ENCODE measurements at regions not wholly inside any gene's neighbourhood (a gene's known extent, or its start where the extent isn't known, plus 50 kb on each side); places are given as distances from the start of the nearest gene placed in this dataset.
"Not testable (repeated sequence)": the region's sequence is repeated elsewhere in the genome, so short reads cannot be mapped to it uniquely, and the experiment has no call there.

- DNase-seq = no peak
Measured at GRCh38 chr4:71081192-71081591, 87.7 kb downstream of the DCK start.

DNA sequence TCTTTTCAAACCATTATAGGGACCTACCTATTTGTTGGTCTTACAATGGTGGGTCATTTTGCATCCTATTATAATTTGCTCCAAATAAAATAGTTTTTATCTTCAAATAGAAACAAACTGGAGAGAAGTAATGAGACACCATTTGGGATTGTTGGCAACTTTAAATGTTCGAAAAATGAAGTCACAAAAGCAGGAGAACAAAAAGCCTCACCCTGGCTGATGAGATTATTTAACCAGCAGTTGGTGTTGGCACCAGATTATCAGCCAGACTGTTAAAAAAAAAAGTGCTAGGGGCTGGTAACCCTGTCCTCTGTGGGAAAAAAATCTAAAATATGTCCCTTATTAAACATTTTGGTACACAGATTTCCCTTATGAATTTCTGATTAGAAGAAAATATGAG lies 100.3 kb downstream of the DCK start:
- DNase-seq = no peak

GRCh38 chr4:71094201-71094600 lies 100.8 kb downstream of the DCK start:
- DNase-seq = no peak

DNA sequence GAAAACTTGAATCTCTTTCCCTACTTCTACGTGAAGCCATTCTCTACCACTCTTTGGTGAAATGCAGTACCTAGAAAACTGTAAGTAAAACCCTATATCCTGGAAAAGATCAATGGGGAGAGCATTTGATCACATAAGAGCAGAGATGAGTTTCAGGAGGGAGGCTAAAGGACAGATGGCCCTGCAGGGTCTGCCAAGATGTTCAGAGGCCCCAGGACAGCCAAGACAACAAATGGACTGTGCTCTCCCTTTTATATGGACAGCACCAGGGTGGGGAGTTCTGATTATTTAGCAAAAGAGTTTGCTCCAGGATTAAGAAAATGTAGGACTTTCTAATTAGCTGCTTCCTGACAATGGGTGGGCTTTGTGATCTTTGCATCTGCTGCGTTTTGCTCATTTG lies 101.7 kb downstream of the DCK start:
- no peak for DNase-seq

GRCh38 chr4:71095545-71095944 lies 102.1 kb downstream of the DCK start:
- DNase-seq = no peak

- no peak for DNase-seq
Measured at GRCh38 chr4:71107726-71108125, 114.3 kb downstream of the DCK start.

DNA sequence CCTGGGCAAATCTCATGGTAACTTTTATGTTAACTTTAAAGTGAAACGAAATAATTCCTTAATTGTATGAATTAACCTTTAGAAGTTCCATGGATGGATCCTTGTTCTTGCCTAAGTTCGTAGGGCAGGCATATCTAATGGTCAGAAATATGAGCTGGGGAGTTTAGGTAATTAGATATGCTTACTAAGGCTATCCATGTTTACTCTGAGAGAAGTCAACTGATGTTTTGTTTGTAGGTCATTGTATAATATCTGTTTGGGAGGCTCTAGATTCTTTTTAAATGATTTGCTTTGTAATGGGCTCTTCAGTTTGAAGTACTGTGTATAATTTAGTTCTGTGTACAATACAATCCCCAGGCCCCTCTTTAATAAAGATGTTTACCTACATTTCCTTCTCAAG lies 117.0 kb downstream of the DCK start:
- no peak for DNase-seq

- DNase-seq = not testable (repeated sequence)
Measured at GRCh38 chr4:71111133-71111532, 117.7 kb downstream of the DCK start.

DNA sequence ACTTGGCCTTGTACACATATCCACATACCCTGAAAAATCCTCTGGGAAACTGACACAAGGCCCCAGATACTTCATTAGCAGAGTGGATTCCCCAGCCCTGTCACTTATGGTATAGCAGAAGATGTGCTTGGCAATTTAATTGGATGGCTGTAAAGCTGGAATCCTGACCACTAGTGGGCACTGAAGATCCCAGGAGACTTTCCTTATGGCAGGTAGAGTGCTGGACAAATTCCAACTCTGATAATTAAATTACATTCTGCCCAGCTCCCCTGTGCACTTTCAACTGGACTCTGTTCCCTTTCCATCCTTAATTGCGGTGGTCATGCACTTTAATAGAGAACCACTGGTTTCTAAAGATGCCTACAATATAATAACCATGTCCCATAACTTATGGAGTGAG lies 119.8 kb downstream of the DCK start:
- no peak for DNase-seq

DNA sequence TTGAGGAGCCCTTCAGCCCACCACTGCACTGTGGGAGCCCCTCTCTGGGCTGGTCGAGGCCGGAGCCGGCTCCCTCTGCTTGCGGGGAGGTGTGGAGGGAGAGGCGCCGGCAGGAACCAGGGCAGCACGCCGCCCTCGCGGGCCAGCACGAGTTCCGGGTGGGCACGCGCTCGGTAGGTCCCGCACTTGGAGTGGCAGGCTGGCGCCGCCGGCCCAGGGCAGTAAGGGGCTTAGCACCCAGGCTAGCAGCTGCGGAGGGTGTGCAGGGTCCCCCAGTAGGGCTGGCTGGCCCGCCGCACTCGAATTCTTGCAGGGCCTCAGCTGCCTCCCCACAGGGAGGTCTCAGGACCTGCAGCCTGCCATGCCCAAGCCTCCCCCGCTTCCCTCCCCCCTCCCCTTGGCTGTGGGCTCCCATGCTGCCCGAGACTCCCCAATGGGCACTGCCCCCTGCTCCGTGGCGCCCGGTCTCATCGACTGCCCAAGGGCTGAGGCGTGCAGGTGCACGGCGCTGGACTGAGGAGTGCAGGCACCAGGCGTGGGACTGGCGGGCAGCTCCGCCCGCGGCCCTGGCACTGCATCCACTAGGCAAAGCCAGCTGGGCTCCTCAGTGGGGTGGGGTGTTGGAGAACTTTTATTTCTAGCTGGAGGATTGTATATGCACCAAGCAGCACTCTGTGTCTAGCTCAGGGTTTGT lies 127.5 kb downstream of the DCK start:
- DNase-seq = no peak

DNA sequence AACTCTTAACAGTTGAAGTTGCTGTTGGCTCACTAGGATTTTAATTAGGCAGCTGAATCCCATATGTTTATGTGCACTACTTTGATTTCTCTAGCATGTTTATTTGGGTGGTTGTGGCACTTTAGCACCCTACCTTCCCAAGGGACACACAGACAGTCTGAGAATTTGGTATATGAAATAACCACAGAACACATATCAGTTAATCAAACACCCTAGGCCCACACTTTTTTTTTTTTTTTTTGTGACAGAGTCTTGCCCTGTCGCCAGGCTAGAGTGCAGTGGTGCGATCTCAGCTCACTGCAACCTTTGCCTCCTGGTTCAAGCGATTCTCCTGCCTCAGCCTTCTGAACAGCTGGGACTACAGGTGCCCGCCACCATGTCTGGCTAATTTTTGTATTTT lies 130.5 kb downstream of the DCK start:
- DNase-seq = no peak

DNA sequence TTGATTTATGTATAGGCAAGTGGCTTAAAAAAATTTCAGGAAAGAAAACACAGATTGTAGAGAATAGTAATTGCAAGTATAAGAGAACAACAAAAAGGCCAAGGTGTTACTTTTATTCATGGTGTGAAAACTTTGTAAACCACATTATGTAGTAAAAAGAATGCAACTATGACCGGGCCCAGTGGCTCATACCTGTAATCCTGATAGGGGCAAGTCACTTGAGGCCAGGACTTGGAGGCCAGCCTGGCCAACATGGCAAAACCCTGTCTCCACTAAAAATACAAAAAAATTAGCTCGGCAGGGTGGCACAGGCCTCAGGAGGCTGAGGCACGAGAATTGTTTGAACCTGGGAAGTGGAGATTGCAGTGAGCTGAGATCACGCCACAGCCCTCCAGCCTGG lies 131.7 kb downstream of the DCK start:
- no peak for DNase-seq

DNA sequence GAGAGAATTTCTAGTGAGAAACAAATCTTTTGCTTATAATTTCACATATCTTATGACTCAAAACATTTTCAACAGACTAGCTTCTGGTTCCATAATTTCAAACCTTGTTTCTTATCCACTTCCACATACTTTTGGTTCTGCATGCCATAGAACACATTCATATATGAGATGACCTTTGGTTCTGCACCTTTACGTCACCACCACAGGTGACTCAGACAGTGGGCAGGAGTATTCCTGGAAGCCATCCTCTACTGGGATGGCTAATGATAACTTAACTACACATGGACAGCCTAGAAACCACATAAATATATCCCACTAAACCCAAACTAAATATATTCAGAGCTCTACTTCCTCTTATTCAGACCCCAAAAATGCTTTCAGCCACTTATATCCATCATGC lies 133.3 kb downstream of the DCK start:
- no peak for DNase-seq

DNA sequence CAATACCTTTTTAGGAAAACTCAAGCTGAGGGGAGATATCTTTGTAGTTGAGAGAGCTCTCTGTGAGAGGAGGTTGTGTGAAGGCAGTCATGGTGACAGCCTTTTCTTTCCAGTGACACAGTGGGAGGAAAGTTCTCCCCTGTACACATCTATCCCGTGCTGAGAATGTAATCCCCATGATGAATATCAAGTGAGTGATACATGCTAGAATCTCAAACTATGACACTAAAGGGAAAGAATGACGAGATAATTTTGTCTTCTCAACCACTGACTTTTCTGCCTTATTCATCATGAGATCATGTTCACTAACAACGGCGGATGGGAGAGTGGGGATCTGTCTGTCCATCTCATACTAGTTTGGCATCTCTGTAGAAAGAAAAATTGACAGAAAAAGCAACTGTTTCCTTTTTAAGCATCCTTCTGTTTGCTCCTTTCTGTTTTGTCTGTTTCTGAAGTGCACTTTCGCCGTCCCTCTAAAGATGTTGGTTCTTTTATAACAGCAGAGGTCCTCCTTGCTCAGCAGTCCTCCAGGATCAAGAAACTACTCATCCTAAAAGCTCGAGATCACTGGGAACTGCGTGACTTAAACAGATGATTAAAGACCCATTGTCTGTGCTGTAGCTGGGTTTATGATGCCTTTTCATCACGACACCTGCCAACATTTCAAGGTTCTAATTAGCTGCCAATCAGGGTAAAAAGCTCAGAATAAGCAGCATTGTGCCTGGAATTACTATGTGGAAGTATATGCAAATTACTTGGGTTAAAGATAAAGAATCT lies 137.6 kb downstream of the DCK start:
- DNase-seq = no peak

DNA sequence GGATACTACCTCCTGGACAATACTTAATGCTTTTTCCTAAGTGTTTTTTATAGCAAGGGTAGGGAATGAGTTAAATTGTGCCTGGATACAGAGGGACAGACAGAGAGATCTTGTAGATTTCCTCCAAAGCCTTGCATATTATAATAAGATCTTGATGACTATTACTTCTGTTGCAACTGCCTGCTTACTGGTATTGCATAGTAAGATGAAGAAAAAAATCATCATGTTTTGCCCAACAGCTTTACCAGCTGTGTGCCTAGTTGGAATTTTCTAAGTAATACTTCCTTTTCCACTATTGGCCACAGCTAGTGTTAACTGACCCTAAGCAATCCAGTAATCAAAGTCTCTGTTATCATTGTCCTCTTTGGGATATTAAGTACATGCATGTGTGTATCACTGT lies 139.0 kb downstream of the DCK start:
- DNase-seq = no peak

- DNase-seq = no peak
Measured at GRCh38 chr4:71133491-71133890, 140.0 kb downstream of the DCK start.

DNA sequence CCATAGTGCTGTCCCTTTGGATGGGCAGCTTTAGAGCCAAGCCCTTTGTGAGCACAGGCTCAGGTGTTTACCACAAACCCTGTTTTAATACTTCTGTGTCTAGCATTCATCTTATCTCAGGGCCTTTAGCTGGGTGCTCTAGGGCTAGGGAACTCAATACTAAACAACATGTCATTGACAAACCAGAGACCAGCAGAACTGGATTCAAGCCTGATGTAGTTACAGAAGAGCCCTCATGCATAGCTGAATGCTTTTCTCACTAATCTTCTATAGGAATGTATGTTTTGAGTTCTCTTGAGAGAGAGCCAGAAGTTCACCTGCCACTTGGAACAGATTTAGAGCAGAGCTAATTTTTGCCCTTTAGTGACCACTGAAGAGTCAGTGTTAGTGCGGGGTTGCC lies 142.6 kb downstream of the DCK start:
- no peak for DNase-seq

- no peak for DNase-seq
Measured at GRCh38 chr4:71138007-71138615, 144.7 kb downstream of the DCK start.

GRCh38 chr4:71140563-71140962 lies 147.1 kb downstream of the DCK start:
- DNase-seq = no peak

GRCh38 chr4:71141125-71141524 lies 147.7 kb downstream of the DCK start:
- no peak for DNase-seq

GRCh38 chr4:71147261-71147660 lies 153.8 kb downstream of the DCK start:
- no peak for DNase-seq

- DNase-seq = no peak
Measured at GRCh38 chr4:71148545-71148944, 155.1 kb downstream of the DCK start.

DNA sequence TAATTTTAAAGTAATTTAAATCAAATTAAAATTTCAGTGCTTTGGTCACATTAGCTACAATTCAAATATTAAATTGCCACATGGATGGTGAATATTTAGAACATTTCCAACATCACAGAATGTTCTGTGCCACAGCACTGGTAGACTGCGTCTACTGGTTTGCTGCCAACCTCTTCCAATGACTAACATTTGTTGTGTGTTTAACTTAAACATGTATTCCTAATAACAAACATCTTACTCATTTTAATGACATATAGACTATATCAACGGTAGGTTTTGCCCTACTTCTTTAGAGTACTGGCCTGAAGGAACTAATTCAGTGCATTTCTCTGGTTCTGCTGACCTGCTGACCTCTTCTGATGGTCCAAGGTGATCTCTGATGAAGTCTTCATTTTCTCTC lies 157.6 kb downstream of the DCK start:
- DNase-seq = no peak

GRCh38 chr4:71156616-71157015 lies 163.2 kb downstream of the DCK start:
- no peak for DNase-seq

Data from activated gamma-delta T cell (primary cell).